ENCODE measurements at regions not wholly inside any gene's neighbourhood (a gene's known extent, or its start where the extent isn't known, plus 50 kb on each side); places are given as distances from the start of the nearest gene placed in this dataset.

DNA sequence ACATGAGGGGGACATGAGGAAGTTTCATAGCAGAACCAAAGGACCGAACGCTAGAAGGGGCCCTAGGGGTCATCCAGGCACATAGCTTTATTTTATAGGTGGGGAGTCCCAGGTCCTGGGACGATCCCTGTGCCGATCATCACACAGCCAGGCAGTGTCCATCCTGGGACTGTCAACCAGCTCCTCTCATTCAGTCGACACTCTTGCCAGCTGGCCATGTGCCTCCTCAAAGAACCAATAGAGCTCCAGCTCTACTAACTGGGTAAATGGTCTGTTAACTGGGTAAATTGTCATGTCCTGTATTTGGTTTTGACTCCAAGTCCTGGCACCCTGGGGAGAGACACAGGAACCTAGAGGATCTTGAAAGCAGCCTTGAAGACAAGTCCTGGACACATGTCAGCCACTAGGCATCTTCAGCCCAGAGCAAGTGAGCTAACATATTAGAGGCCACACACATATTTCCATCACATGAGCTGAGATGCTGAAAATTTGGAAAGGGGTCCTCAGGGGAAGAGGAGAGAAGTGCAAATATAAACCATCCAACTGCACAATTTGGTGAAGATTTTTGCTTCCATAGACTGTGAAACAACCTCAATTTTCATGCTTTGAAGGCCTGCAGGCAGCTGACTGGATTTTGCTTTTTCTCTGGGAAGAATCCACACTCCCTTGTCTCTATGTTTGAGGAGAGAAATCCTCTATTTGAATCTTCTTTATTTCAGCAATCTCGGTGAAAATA lies 361.1 kb upstream of the SLC14A2 start:
- no peak overlapping the region for H3K27ac ChIP-seq (ENCODE audit: low read depth in 1 of 2, low read length in 2 of 2)
- peaks cover 0 to 4% of the 10 kb centered on the region in 2 experiments for H3K9me3 ChIP-seq (ENCODE audit: control insufficient read depth in 1 of 2, insufficient read depth in 1 of 2, low read length in 2 of 2)
- no peaks in the 10 kb centered on the region for H3K36me3 ChIP-seq (ENCODE audit: insufficient read depth, low read length)
- no peaks in the 10 kb centered on the region for H3K4me1 Mint-ChIP-seq (ENCODE audit: low read depth)
- ChIA-PET POLR2A (no interaction called here), CTCF (interaction anchor here (0.7 kb wide), 1 partner anchor 685 kb away, joined by 3 read pairs; no protein-coding TSS in a partner anchor)
- H3K27ac Mint-ChIP-seq = no peak overlapping the region
- TF ChIP-seq, protein P1, sequence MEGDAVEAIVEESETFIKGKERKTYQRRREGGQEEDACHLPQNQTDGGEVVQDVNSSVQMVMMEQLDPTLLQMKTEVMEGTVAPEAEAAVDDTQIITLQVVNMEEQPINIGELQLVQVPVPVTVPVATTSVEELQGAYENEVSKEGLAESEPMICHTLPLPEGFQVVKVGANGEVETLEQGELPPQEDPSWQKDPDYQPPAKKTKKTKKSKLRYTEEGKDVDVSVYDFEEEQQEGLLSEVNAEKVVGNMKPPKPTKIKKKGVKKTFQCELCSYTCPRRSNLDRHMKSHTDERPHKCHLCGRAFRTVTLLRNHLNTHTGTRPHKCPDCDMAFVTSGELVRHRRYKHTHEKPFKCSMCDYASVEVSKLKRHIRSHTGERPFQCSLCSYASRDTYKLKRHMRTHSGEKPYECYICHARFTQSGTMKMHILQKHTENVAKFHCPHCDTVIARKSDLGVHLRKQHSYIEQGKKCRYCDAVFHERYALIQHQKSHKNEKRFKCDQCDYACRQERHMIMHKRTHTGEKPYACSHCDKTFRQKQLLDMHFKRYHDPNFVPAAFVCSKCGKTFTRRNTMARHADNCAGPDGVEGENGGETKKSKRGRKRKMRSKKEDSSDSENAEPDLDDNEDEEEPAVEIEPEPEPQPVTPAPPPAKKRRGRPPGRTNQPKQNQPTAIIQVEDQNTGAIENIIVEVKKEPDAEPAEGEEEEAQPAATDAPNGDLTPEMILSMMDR (IDR thresholded peaks at IDR 0.05) = no peak
- H3K27me3 Mint-ChIP-seq = peaks cover 5% of the 10 kb centered on the region
- DNase-seq = no peak
- no peak overlapping the region for H3K4me3 Mint-ChIP-seq
- intact Hi-C loops (cut with DNase I, micrococcal nuclease) = no loop called here
- H3K4me1 ChIP-seq (ENCODE audit: insufficient read depth, low read length) = no peaks in the 10 kb centered on the region
- ATAC-seq (ENCODE audit: poor library complexity) = no peak
- no peaks in the 10 kb centered on the region for H3K36me3 Mint-ChIP-seq (ENCODE audit: low read depth)
- H3K4me3 ChIP-seq (ENCODE audit: low read length) = no peak overlapping the region
- H3K9me3 Mint-ChIP-seq = no peaks in the 10 kb centered on the region
- H3K27me3 ChIP-seq (ENCODE audit: control insufficient read depth in 1 of 2, insufficient read depth in 2 of 2, low read length in 2 of 2) = no peaks in the 10 kb centered on the region

DNA sequence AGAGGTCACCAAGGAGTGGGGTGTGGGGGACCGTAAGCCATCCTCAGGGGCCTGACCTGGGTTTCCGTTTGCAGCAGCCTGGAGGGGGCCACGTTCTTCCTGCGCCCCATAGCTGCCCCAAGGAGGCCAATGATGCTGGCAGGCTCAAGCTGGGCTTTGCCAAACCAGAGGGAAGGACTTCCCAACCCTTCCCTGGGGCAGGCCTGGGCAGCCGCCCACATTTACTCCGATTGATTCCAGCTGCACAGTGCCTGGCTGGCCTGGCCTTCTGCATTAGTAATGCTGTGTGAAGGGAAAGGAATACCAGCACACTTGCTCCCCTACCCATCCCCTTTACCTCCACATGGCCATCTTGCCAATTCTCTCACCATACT lies 360.6 kb upstream of the SLC14A2 start:
- intact Hi-C loops (cut with DNase I, micrococcal nuclease) = no loop called here
- POLR2A ChIA-PET = no interaction called here
- H3K27ac ChIP-seq (ENCODE audit: low read depth in 1 of 2, low read length in 2 of 2) = no peak overlapping the region
- CTCF ChIA-PET = no interaction called here
- no peaks in the 10 kb centered on the region for H3K9me3 Mint-ChIP-seq
- no peak overlapping the region for H3K27ac Mint-ChIP-seq
- H3K27me3 Mint-ChIP-seq = peaks cover 5% of the 10 kb centered on the region
- no peaks in the 10 kb centered on the region for H3K4me1 Mint-ChIP-seq (ENCODE audit: low read depth)
- ATAC-seq (ENCODE audit: poor library complexity) = no peak
- no peak overlapping the region for H3K4me3 Mint-ChIP-seq
- no peaks in the 10 kb centered on the region for H3K36me3 ChIP-seq (ENCODE audit: insufficient read depth, low read length)
- H3K27me3 ChIP-seq (ENCODE audit: control insufficient read depth in 1 of 2, insufficient read depth in 2 of 2, low read length in 2 of 2) = no peaks in the 10 kb centered on the region
- H3K9me3 ChIP-seq (ENCODE audit: control insufficient read depth in 1 of 2, insufficient read depth in 1 of 2, low read length in 2 of 2) = peaks cover 0 to 4% of the 10 kb centered on the region in 2 experiments
- no peaks in the 10 kb centered on the region for H3K36me3 Mint-ChIP-seq (ENCODE audit: low read depth)
- no peak for DNase-seq
- H3K4me1 ChIP-seq (ENCODE audit: insufficient read depth, low read length) = no peaks in the 10 kb centered on the region
- no peak overlapping the region for H3K4me3 ChIP-seq (ENCODE audit: low read length)
- TF ChIP-seq, protein P1 (IDR thresholded peaks at IDR 0.05) = no peak

DNA sequence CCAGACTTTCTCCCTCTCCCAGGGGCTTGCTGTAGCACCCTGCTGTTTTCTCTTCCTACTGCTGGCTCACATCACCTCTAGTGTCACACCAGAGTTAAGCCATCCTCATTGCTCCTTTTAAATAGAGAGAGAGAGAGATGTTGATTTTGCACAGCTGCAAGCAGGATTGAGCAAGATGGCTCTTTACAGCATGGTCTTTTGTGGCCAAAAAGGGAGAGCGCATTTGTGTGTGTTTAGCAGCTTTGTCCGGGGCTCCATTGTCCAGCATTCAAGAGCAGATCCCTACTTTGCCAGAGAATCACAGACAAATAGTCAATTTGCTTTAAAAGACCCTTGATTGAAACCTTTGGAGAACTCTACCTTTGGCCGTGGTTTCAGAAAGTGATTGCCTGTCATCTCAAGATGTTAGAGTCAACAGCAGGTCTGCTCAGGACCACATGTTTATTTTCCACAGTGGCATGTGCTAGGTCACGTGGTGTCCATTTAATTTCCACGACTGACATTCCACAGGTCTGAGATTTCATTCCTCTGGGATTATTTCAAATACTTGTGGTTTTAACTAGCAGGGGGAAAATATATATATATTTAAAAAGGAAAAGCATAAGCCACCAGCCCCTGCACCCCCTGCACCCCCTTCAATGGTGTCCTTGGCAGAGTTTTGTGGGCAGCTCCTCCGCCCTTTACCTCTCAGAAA lies 359.9 kb upstream of the SLC14A2 start:
- Mint-ChIP-seq H3K36me3 (ENCODE audit: low read depth) (no peaks in the 10 kb centered on the region), H3K27ac (no peak overlapping the region), H3K27me3 (peaks cover 5% of the 10 kb centered on the region), H3K4me3 (no peak overlapping the region), H3K9me3 (no peaks in the 10 kb centered on the region), H3K4me1 (ENCODE audit: low read depth) (no peaks in the 10 kb centered on the region)
- no peak for ATAC-seq (ENCODE audit: poor library complexity)
- Histone ChIP-seq H3K36me3 (ENCODE audit: insufficient read depth, low read length) (no peaks in the 10 kb centered on the region), H3K27me3 (ENCODE audit: control insufficient read depth in 1 of 2, insufficient read depth in 2 of 2, low read length in 2 of 2) (no peaks in the 10 kb centered on the region), H3K9me3 (ENCODE audit: control insufficient read depth in 1 of 2, insufficient read depth in 1 of 2, low read length in 2 of 2) (peaks cover 0 to 4% of the 10 kb centered on the region in 2 experiments), H3K27ac (ENCODE audit: low read depth in 1 of 2, low read length in 2 of 2) (no peak overlapping the region), H3K4me3 (ENCODE audit: low read length) (no peak overlapping the region), H3K4me1 (ENCODE audit: insufficient read depth, low read length) (no peaks in the 10 kb centered on the region)
- POLR2A ChIA-PET = no interaction called here
- no peak for DNase-seq
- TF ChIP-seq, protein P1 (IDR thresholded peaks at IDR 0.05) = no peak
- CTCF ChIA-PET = no interaction called here
- intact Hi-C loops (cut with DNase I, micrococcal nuclease) = no loop called here
